Liver (tissue), 8 donors: ENCODE measurements at regions not wholly inside any gene's neighbourhood (a gene's known extent, or its start where the extent isn't known, plus 50 kb on each side); places are given as distances from the start of the nearest gene placed in this dataset.

Source experiments
- DNase-seq: peaks from one replicate; pipeline ENCODE4 v3.0.0-alpha.2; 2017; ENCODE audit warnings: low spot score
- H3K27ac ChIP-seq, 2 donors: one replicate each; pipeline ENCODE4 v1.7.0; 2013; ENCODE audit warnings: inconsistent platforms in 2 of 2, low read length in 2 of 2, control low read depth in 1 of 2, low read depth in 1 of 2, mild to moderate bottlenecking in 1 of 2
- H3K27me3 ChIP-seq, 4 donors: one replicate each; pipeline versions ENCODE4 v1.6.1 to v1.7.0; 2013; ENCODE audit warnings: low read length in 3 of 4, inconsistent platforms in 1 of 4, mild to moderate bottlenecking in 1 of 4, moderate library complexity in 1 of 4; ENCODE audit not compliant: control insufficient read depth in 4 of 4, insufficient read depth in 4 of 4
- H3K36me3 ChIP-seq, 4 donors: one replicate each; pipeline versions ENCODE4 v1.6.1 to v1.7.0; 2013; ENCODE audit warnings: low read length in 3 of 4, mild to moderate bottlenecking in 3 of 4, low read depth in 1 of 4, moderate library complexity in 1 of 4; ENCODE audit not compliant: control insufficient read depth in 4 of 4, insufficient read depth in 3 of 4
- H3K4me1 ChIP-seq, 4 donors: one replicate each; pipeline versions ENCODE4 v1.6.1 to v1.7.0; 2013; ENCODE audit warnings: low read length in 3 of 4, mild to moderate bottlenecking in 3 of 4, moderate library complexity in 1 of 4; ENCODE audit not compliant: control insufficient read depth in 4 of 4, insufficient read depth in 4 of 4
- H3K4me3 ChIP-seq, 3 donors: one replicate each; pipeline versions ENCODE4 v1.6.1 to v1.7.0; 2013; ENCODE audit warnings: low read length in 3 of 3, control low read depth in 1 of 3, low read depth in 1 of 3, mild to moderate bottlenecking in 1 of 3
- H3K9ac ChIP-seq, 2 donors: one replicate each; pipeline ENCODE4 v1.7.0; 2013; ENCODE audit warnings: low read length in 2 of 2, mild to moderate bottlenecking in 2 of 2, moderate library complexity in 2 of 2, control low read depth in 1 of 2, low read depth in 1 of 2
- H3K9me3 ChIP-seq, 4 donors: one replicate each; pipeline versions ENCODE4 v1.6.1 to v1.7.0; 2013; ENCODE audit warnings: low read length in 3 of 4; ENCODE audit not compliant: control insufficient read depth in 4 of 4
- ATF3 ChIP-seq: IDR thresholded peaks from 2 replicates; pipeline ENCODE4 v1.6.1; 2016; ENCODE audit warnings: antibody characterized with exemption
- EGR1 ChIP-seq, 2 donors: IDR thresholded peaks; 2 replicates each; pipeline ENCODE4 v1.6.1; 2016 to 2018; ENCODE audit warnings: antibody characterized with exemption in 2 of 2, low read depth in 2 of 2
- FOXA1 ChIP-seq: IDR thresholded peaks from 2 replicates; pipeline ENCODE4 v1.6.1; 2016; ENCODE audit warnings: antibody characterized with exemption
- FOXA2 ChIP-seq: IDR thresholded peaks from 2 replicates; pipeline ENCODE4 v1.6.1; 2016; ENCODE audit warnings: antibody characterized with exemption
- GABPA ChIP-seq, 2 donors: IDR thresholded peaks in 1 of 2; conservative IDR thresholded peaks in 1 of 2; 2 replicates each; pipeline ENCODE4 v1.6.1; 2016; ENCODE audit warnings: antibody characterized with exemption in 2 of 2, mild to moderate bottlenecking in 1 of 2, moderate library complexity in 1 of 2
- HNF4A ChIP-seq, 2 donors: conservative IDR thresholded peaks; 2 replicates each; pipeline ENCODE4 v1.6.1; 2016; ENCODE audit warnings: antibody characterized with exemption in 2 of 2, mild to moderate bottlenecking in 2 of 2
- HNF4G ChIP-seq: IDR thresholded peaks from 2 replicates; pipeline ENCODE4 v1.6.1; 2016; ENCODE audit warnings: antibody characterized with exemption
- JUND ChIP-seq, 2 donors: IDR thresholded peaks; 2 replicates each; pipeline ENCODE4 v1.6.1; 2016; ENCODE audit warnings: antibody characterized with exemption in 2 of 2
- MAX ChIP-seq: IDR thresholded peaks from 2 replicates; pipeline ENCODE4 v1.6.1; 2016; ENCODE audit warnings: antibody characterized with exemption
- NR2F2 ChIP-seq: IDR thresholded peaks from 2 replicates; pipeline ENCODE4 v1.6.1; 2016; ENCODE audit warnings: antibody characterized with exemption
- RAD21 ChIP-seq, 2 donors: IDR thresholded peaks; 2 replicates each; pipeline ENCODE4 v1.6.1; 2016; ENCODE audit warnings: antibody characterized with exemption in 2 of 2, mild to moderate bottlenecking in 2 of 2
- RXRA ChIP-seq, 2 donors: IDR thresholded peaks; 2 replicates each; pipeline ENCODE4 v1.6.1; 2017 to 2018; ENCODE audit warnings: antibody characterized with exemption in 2 of 2, mild to moderate bottlenecking in 1 of 2
- SP1 ChIP-seq: IDR thresholded peaks from 2 replicates; pipeline ENCODE4 v1.6.1; 2018; ENCODE audit warnings: antibody characterized with exemption, mild to moderate bottlenecking
- TAF1 ChIP-seq: conservative IDR thresholded peaks from 2 replicates; pipeline ENCODE4 v1.6.1; 2016; ENCODE audit warnings: antibody characterized with exemption, mild to moderate bottlenecking
- YY1 ChIP-seq: IDR thresholded peaks from 2 replicates; pipeline ENCODE4 v1.6.1; 2016; ENCODE audit warnings: antibody characterized with exemption, mild to moderate bottlenecking
- WGBS: extraction: QIAGEN DNeasy Blood & Tissue Kit; methylation state at CpG from one replicate; pipeline ENCODE4 v1.1.7; 2013; 5-methylcytosine and 5-hydroxymethylcytosine counted together
- TF ChIP-seq, protein P1 (sequence below): IDR thresholded peaks from 2 replicates; pipeline ENCODE4 v1.6.1; 2016; ENCODE audit warnings: antibody characterized with exemption
- TF ChIP-seq, protein P2 (sequence below): fragments of 150-350 bp; IDR thresholded peaks from 2 replicates; pipeline ENCODE4 v1.5.1; 2017; ENCODE audit warnings: improper control_type of control experiment, low read depth, low read length; ENCODE audit not compliant: missing input control
- TF ChIP-seq, protein P3 (sequence below): IDR thresholded peaks from 2 replicates; pipeline ENCODE4 v1.6.1; 2016; ENCODE audit warnings: antibody characterized with exemption, mild to moderate bottlenecking
- donor health status: healthy.
- donor health status: healthy.
- donor health status: healthy.
- donor health status: healthy.
- donor health status: healthy.

GRCh38 chr15:95192923-95193322 is 961.6 kb downstream of the MCTP2 start:
- Histone ChIP-seq H3K36me3 (no peaks in the 10 kb centered on the region), H3K4me3 (no peak overlapping the region), H3K27me3 (no peaks in the 10 kb centered on the region), H3K27ac (no peak overlapping the region), H3K9me3 (no peaks in the 10 kb centered on the region), H3K9ac (no peak overlapping the region), H3K4me1 (no peaks in the 10 kb centered on the region)
- DNase-seq, result no peak
- no peak for TF ChIP-seq ATF3
- no peak for TF ChIP-seq MAX
- no peak for TF ChIP-seq SP1
- no peak for TF ChIP-seq HNF4A (conservative IDR thresholded peaks at IDR 0.05)
- no peak for TF ChIP-seq FOXA2
- TF ChIP-seq, protein P1, sequence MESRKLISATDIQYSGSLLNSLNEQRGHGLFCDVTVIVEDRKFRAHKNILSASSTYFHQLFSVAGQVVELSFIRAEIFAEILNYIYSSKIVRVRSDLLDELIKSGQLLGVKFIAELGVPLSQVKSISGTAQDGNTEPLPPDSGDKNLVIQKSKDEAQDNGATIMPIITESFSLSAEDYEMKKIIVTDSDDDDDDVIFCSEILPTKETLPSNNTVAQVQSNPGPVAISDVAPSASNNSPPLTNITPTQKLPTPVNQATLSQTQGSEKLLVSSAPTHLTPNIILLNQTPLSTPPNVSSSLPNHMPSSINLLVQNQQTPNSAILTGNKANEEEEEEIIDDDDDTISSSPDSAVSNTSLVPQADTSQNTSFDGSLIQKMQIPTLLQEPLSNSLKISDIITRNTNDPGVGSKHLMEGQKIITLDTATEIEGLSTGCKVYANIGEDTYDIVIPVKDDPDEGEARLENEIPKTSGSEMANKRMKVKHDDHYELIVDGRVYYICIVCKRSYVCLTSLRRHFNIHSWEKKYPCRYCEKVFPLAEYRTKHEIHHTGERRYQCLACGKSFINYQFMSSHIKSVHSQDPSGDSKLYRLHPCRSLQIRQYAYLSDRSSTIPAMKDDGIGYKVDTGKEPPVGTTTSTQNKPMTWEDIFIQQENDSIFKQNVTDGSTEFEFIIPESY, result no peak
- TF ChIP-seq, protein P2, sequence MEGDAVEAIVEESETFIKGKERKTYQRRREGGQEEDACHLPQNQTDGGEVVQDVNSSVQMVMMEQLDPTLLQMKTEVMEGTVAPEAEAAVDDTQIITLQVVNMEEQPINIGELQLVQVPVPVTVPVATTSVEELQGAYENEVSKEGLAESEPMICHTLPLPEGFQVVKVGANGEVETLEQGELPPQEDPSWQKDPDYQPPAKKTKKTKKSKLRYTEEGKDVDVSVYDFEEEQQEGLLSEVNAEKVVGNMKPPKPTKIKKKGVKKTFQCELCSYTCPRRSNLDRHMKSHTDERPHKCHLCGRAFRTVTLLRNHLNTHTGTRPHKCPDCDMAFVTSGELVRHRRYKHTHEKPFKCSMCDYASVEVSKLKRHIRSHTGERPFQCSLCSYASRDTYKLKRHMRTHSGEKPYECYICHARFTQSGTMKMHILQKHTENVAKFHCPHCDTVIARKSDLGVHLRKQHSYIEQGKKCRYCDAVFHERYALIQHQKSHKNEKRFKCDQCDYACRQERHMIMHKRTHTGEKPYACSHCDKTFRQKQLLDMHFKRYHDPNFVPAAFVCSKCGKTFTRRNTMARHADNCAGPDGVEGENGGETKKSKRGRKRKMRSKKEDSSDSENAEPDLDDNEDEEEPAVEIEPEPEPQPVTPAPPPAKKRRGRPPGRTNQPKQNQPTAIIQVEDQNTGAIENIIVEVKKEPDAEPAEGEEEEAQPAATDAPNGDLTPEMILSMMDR, result no peak
- TF ChIP-seq JUND (IDR thresholded peaks at IDR 0.05), result no peak
- TF ChIP-seq RAD21 (IDR thresholded peaks at IDR 0.05), result no peak

DNA sequence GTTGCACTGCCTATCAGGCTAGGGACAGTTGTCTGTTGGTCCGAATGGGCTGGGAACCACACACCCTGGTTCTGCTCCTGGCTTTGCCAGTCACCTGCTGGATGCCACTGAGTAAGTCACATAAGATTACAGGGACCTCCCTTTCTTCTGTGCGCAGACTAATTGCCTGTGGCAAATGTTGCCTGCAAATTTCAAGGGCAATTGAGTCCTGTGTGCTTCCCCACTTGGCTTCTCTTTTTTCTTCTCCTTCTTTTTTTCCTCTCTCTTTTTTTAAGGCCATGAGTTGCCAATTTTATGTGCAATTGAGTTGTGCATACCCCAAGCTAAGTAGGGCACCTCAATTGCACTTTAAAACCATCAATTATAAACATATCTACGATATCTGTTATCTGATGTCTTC is 963.4 kb downstream of the MCTP2 start:
- no peak for DNase-seq
- TF ChIP-seq SP1 (no peak), HNF4G (no peak), RAD21 (IDR thresholded peaks at IDR 0.05) (no peak), MAX (no peak), ATF3 (no peak), RXRA (IDR thresholded peaks at IDR 0.05) (no peak), JUND (IDR thresholded peaks at IDR 0.05) (no peak), TAF1 (no peak), NR2F2 (no peak), EGR1 (IDR thresholded peaks at IDR 0.05; ENCODE audit: low read depth in 2 of 2) (no peak), FOXA2 (no peak), FOXA1 (no peak), YY1 (no peak), HNF4A (conservative IDR thresholded peaks at IDR 0.05) (no peak), GABPA (IDR thresholded peaks at IDR 0.05 in 1 of 2, conservative IDR thresholded peaks at IDR 0.05 in 1 of 2) (no peak)
- TF ChIP-seq, protein P2, result no peak
- TF ChIP-seq, protein P3, sequence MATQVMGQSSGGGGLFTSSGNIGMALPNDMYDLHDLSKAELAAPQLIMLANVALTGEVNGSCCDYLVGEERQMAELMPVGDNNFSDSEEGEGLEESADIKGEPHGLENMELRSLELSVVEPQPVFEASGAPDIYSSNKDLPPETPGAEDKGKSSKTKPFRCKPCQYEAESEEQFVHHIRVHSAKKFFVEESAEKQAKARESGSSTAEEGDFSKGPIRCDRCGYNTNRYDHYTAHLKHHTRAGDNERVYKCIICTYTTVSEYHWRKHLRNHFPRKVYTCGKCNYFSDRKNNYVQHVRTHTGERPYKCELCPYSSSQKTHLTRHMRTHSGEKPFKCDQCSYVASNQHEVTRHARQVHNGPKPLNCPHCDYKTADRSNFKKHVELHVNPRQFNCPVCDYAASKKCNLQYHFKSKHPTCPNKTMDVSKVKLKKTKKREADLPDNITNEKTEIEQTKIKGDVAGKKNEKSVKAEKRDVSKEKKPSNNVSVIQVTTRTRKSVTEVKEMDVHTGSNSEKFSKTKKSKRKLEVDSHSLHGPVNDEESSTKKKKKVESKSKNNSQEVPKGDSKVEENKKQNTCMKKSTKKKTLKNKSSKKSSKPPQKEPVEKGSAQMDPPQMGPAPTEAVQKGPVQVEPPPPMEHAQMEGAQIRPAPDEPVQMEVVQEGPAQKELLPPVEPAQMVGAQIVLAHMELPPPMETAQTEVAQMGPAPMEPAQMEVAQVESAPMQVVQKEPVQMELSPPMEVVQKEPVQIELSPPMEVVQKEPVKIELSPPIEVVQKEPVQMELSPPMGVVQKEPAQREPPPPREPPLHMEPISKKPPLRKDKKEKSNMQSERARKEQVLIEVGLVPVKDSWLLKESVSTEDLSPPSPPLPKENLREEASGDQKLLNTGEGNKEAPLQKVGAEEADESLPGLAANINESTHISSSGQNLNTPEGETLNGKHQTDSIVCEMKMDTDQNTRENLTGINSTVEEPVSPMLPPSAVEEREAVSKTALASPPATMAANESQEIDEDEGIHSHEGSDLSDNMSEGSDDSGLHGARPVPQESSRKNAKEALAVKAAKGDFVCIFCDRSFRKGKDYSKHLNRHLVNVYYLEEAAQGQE, result no peak
- TF ChIP-seq, protein P1, result no peak
- Histone ChIP-seq H3K27me3 (no peaks in the 10 kb centered on the region), H3K4me1 (no peaks in the 10 kb centered on the region), H3K9ac (no peak overlapping the region), H3K4me3 (no peak overlapping the region), H3K9me3 (no peaks in the 10 kb centered on the region), H3K36me3 (no peaks in the 10 kb centered on the region), H3K27ac (no peak overlapping the region)
- WGBS, result 88% methylated on average over 3 of the region's 3 CpGs
